ENCODE measurements at regions not wholly inside any gene's neighbourhood (a gene's known extent, or its start where the extent isn't known, plus 50 kb on each side); places are given as distances from the start of the nearest gene placed in this dataset.

DNA sequence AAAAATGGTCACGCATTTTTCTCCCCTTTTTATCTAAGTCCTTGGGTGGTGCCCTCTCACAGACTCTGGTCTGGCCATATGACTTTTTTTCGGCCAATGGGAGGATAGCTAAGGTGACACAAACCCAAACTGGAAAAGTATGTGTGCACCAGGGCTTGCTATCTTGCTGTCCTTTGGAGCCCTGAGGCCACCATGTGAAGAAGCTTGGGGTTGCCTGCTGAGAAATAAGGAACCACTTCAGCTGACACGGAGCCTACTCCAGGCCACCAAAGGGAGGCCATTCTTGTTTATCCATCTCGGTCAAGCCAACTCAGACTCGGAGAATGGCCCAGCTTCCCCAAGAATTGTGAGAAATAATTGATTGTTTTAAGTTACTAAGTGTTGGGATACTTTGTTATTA, 111.4 kb upstream of the ZFHX3 start:
- H3K36me3 ChIP-seq (ENCODE audit: control insufficient read depth in 1 of 2, insufficient read depth in 2 of 2, low read depth in 1 of 2, low read length in 2 of 2) = no peaks in the 10 kb centered on the region
- H3K14ac ChIP-seq (ENCODE audit: low read length in 2 of 2) = no peak overlapping the region
- H3K27ac ChIP-seq (ENCODE audit: low read length, poor library complexity, severe bottlenecking) = no peak overlapping the region
- H2BK5ac ChIP-seq (ENCODE audit: low read depth, low read length, poor library complexity, severe bottlenecking) = no peak overlapping the region
- H4K8ac ChIP-seq (ENCODE audit: low read length) = no peak overlapping the region
- H4K91ac ChIP-seq (ENCODE audit: low read length) = no peak overlapping the region
- H3K27me3 ChIP-seq (ENCODE audit: control insufficient read depth in 1 of 2, insufficient read depth in 1 of 2, low read length in 2 of 2) = no peaks in the 10 kb centered on the region
- H3K4me1 ChIP-seq (ENCODE audit: control insufficient read depth, insufficient read depth, low read depth, low read length) = no peaks in the 10 kb centered on the region
- H2BK120ac ChIP-seq (ENCODE audit: low read depth, low read length) = no peak overlapping the region
- H3K4me3 ChIP-seq (ENCODE audit: insufficient read depth in 1 of 2, low read depth in 1 of 2, low read length in 2 of 2) = no peak overlapping the region
- H3K79me1 ChIP-seq (replicated peaks; ENCODE audit: low read length, poor library complexity, severe bottlenecking) = no peaks in the 10 kb centered on the region
- no peak overlapping the region for H3K4me2 ChIP-seq (ENCODE audit: low read length, poor library complexity, severe bottlenecking)
- H2BK15ac ChIP-seq (ENCODE audit: low read depth, poor library complexity, severe bottlenecking) = no peak overlapping the region
- WGBS = 82% methylated on average over 5 of the region's 5 CpGs
- no peak overlapping the region for H3K18ac ChIP-seq (ENCODE audit: low read depth in 1 of 2, low read length in 2 of 2)
- H3K4ac ChIP-seq (ENCODE audit: low read depth in 1 of 2, low read length in 2 of 2) = no peak overlapping the region
- no peak overlapping the region for H3K23ac ChIP-seq (ENCODE audit: low read length in 2 of 2)
- no peak overlapping the region for H3K9ac ChIP-seq (ENCODE audit: low read length)
- H2AK5ac ChIP-seq (ENCODE audit: low read length, severe bottlenecking) = no peak overlapping the region
- peaks cover 5% of the 10 kb centered on the region for H3K9me3 ChIP-seq (ENCODE audit: control insufficient read depth, low read length)
- no peak overlapping the region for H2BK12ac ChIP-seq (ENCODE audit: low read length in 2 of 2)
- no peak for DNase-seq
- H2AFZ ChIP-seq (ENCODE audit: low read depth, low read length) = no peak overlapping the region

DNA sequence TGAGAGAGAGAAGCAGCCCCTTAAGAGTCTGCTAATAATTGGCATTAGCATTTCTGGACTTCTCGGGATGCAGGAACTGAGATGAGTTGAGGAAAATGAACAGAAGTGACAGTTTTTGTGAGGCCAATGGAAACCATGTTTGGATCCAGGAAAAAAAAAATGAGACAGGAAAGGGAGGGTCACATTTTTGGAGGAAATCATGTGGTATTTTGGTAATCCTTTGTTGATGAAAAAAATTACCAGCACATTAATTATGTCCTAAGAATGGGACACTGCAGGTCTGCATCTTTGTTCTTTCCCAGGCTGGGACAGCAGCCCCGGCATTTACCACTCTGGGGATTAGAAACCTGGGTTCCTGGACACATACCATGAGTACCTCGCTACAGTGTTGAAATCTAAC, 109.9 kb upstream of the ZFHX3 start:
- Histone ChIP-seq H3K14ac (ENCODE audit: low read length in 2 of 2) (no peak overlapping the region), H3K4me3 (ENCODE audit: insufficient read depth in 1 of 2, low read depth in 1 of 2, low read length in 2 of 2) (no peak overlapping the region), H3K4me2 (ENCODE audit: low read length, poor library complexity, severe bottlenecking) (no peak overlapping the region), H2BK5ac (ENCODE audit: low read depth, low read length, poor library complexity, severe bottlenecking) (no peak overlapping the region), H3K18ac (ENCODE audit: low read depth in 1 of 2, low read length in 2 of 2) (no peak overlapping the region), H3K27ac (ENCODE audit: low read length, poor library complexity, severe bottlenecking) (no peak overlapping the region), H4K8ac (ENCODE audit: low read length) (no peak overlapping the region), H3K79me1 (replicated peaks; ENCODE audit: low read length, poor library complexity, severe bottlenecking) (no peaks in the 10 kb centered on the region), H3K36me3 (ENCODE audit: control insufficient read depth in 1 of 2, insufficient read depth in 2 of 2, low read depth in 1 of 2, low read length in 2 of 2) (no peaks in the 10 kb centered on the region), H2BK15ac (ENCODE audit: low read depth, poor library complexity, severe bottlenecking) (no peak overlapping the region), H2AFZ (ENCODE audit: low read depth, low read length) (no peak overlapping the region), H2AK5ac (ENCODE audit: low read length, severe bottlenecking) (no peak overlapping the region), H2BK12ac (ENCODE audit: low read length in 2 of 2) (no peak overlapping the region), H3K9ac (ENCODE audit: low read length) (peak overlapping the region; percentile 51), H2BK120ac (ENCODE audit: low read depth, low read length) (no peak overlapping the region), H3K23ac (ENCODE audit: low read length in 2 of 2) (no peak overlapping the region), H3K4ac (ENCODE audit: low read depth in 1 of 2, low read length in 2 of 2) (no peak overlapping the region), H4K91ac (ENCODE audit: low read length) (no peak overlapping the region), H3K4me1 (ENCODE audit: control insufficient read depth, insufficient read depth, low read depth, low read length) (no peaks in the 10 kb centered on the region), H3K9me3 (ENCODE audit: control insufficient read depth, low read length) (peaks cover 5% of the 10 kb centered on the region), H3K27me3 (ENCODE audit: control insufficient read depth in 1 of 2, insufficient read depth in 1 of 2, low read length in 2 of 2) (no peaks in the 10 kb centered on the region)
- no peak for DNase-seq
- 89% methylated on average over 2 of the region's 3 CpGs for WGBS

DNA sequence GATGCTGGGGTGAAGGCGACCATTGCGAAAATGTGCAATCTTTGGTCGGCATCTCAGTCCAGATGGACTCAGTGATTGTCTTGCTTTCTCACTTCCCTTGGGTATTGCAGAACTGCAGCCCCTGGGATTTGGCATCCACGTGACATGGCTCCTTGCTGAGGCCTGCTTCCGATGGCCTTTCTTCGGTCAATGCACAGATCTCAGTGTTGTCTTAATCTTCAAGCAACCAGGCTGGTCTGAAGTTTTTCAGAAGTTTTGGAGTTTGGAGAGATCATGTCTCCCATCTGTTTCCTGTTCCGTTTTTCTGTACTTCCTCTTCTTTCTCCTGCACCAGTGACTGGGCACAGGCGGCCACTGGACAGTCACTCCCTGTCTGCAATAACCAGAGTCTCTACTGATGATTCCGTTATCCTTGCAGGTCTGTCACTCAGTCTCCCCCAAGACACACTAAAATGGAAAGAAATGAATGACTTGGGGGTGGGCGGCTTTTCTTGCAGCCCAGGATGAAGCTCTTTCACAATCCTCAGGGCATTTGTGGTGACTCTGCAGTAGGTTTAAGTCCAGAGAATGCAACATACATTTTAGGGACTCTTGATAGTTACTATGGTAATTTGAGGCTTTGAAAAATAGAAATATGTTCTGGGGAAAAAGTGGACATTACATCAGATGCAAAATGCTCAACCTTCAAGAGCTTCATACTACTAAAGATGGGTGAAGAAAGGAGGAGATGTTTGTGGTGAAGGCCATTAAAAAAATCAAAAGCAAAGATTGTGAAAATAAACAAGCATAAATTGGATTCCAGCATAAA, 106.3 kb upstream of the ZFHX3 start:
- 93% methylated on average over 9 of the region's 10 CpGs for WGBS
- no peak overlapping the region for H2AFZ ChIP-seq (ENCODE audit: low read depth, low read length)
- H4K8ac ChIP-seq (ENCODE audit: low read length) = no peak overlapping the region
- no peak overlapping the region for H2BK5ac ChIP-seq (ENCODE audit: low read depth, low read length, poor library complexity, severe bottlenecking)
- DNase-seq = no peak
- no peak overlapping the region for H3K18ac ChIP-seq (ENCODE audit: low read depth in 1 of 2, low read length in 2 of 2)
- no peak overlapping the region for H2AK5ac ChIP-seq (ENCODE audit: low read length, severe bottlenecking)
- no peaks in the 10 kb centered on the region for H3K27me3 ChIP-seq (ENCODE audit: control insufficient read depth in 1 of 2, insufficient read depth in 1 of 2, low read length in 2 of 2)
- H3K4me2 ChIP-seq (ENCODE audit: low read length, poor library complexity, severe bottlenecking) = no peak overlapping the region
- no peaks in the 10 kb centered on the region for H3K79me1 ChIP-seq (replicated peaks; ENCODE audit: low read length, poor library complexity, severe bottlenecking)
- H3K9me3 ChIP-seq (ENCODE audit: control insufficient read depth, low read length) = peaks cover 5% of the 10 kb centered on the region
- no peak overlapping the region for H2BK120ac ChIP-seq (ENCODE audit: low read depth, low read length)
- no peaks in the 10 kb centered on the region for H3K4me1 ChIP-seq (ENCODE audit: control insufficient read depth, insufficient read depth, low read depth, low read length)
- H3K14ac ChIP-seq (ENCODE audit: low read length in 2 of 2) = no peak overlapping the region
- no peak overlapping the region for H4K91ac ChIP-seq (ENCODE audit: low read length)
- no peak overlapping the region for H3K9ac ChIP-seq (ENCODE audit: low read length)
- no peaks in the 10 kb centered on the region for H3K36me3 ChIP-seq (ENCODE audit: control insufficient read depth in 1 of 2, insufficient read depth in 2 of 2, low read depth in 1 of 2, low read length in 2 of 2)
- no peak overlapping the region for H3K23ac ChIP-seq (ENCODE audit: low read length in 2 of 2)
- H3K27ac ChIP-seq (ENCODE audit: low read length, poor library complexity, severe bottlenecking) = no peak overlapping the region
- H2BK15ac ChIP-seq (ENCODE audit: low read depth, poor library complexity, severe bottlenecking) = no peak overlapping the region
- H3K4ac ChIP-seq (ENCODE audit: low read depth in 1 of 2, low read length in 2 of 2) = no peak overlapping the region
- H3K4me3 ChIP-seq (ENCODE audit: insufficient read depth in 1 of 2, low read depth in 1 of 2, low read length in 2 of 2) = no peak overlapping the region
- no peak overlapping the region for H2BK12ac ChIP-seq (ENCODE audit: low read length in 2 of 2)

DNA sequence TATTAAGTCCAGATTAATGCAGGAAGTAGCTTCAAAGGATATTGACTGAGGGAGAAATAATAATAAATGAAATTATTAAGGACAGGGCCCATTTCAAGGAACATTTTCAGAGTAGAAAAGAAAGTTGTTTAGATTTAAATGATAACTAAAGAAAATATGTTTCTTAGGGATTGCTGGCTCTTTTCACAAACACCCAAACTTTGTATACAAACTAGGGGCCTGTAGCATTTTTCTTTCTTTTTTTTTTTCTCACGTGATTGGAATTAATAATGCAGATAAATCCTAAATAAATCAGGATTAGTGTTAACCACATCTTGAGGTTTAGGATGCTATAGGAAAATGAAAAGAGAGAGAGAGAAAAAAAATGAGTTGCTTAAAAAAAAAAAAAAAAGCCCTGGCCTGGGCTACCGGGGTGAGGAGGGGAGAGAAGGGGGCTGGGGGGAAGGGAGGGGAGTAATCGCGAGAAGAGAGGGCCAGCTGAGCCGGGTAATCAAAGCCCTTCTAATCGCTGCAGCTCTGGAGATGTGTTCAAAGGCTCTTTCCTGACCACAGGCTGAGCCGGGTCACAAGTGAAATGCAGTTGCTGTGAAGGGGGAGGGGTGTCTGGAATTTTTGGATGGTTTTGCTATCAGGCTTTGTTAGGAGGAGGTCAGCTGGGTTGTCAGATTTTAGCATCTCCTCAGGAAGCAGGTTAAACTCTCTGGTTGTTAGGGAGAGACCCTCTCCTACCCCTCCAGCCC, 104.6 kb upstream of the ZFHX3 start:
- Histone ChIP-seq H2BK15ac (ENCODE audit: low read depth, poor library complexity, severe bottlenecking) (no peak overlapping the region), H3K4ac (ENCODE audit: low read depth in 1 of 2, low read length in 2 of 2) (no peak overlapping the region), H3K27me3 (ENCODE audit: control insufficient read depth in 1 of 2, insufficient read depth in 1 of 2, low read length in 2 of 2) (no peaks in the 10 kb centered on the region), H3K4me2 (ENCODE audit: low read length, poor library complexity, severe bottlenecking) (no peak overlapping the region), H3K9ac (ENCODE audit: low read length) (no peak overlapping the region), H4K91ac (ENCODE audit: low read length) (no peak overlapping the region), H2AFZ (ENCODE audit: low read depth, low read length) (no peak overlapping the region), H3K9me3 (ENCODE audit: control insufficient read depth, low read length) (no peaks in the 10 kb centered on the region), H3K4me1 (ENCODE audit: control insufficient read depth, insufficient read depth, low read depth, low read length) (no peaks in the 10 kb centered on the region), H2BK12ac (ENCODE audit: low read length in 2 of 2) (no peak overlapping the region), H4K8ac (ENCODE audit: low read length) (no peak overlapping the region), H2BK5ac (ENCODE audit: low read depth, low read length, poor library complexity, severe bottlenecking) (no peak overlapping the region), H3K27ac (ENCODE audit: low read length, poor library complexity, severe bottlenecking) (no peak overlapping the region), H3K23ac (ENCODE audit: low read length in 2 of 2) (no peak overlapping the region), H2BK120ac (ENCODE audit: low read depth, low read length) (no peak overlapping the region), H3K18ac (ENCODE audit: low read depth in 1 of 2, low read length in 2 of 2) (no peak overlapping the region), H3K4me3 (ENCODE audit: insufficient read depth in 1 of 2, low read depth in 1 of 2, low read length in 2 of 2) (no peak overlapping the region), H3K79me1 (replicated peaks; ENCODE audit: low read length, poor library complexity, severe bottlenecking) (no peaks in the 10 kb centered on the region), H2AK5ac (ENCODE audit: low read length, severe bottlenecking) (no peak overlapping the region), H3K14ac (ENCODE audit: low read length in 2 of 2) (no peak overlapping the region), H3K36me3 (ENCODE audit: control insufficient read depth in 1 of 2, insufficient read depth in 2 of 2, low read depth in 1 of 2, low read length in 2 of 2) (no peaks in the 10 kb centered on the region)
- WGBS = 4% methylated on average over 6 of the region's 7 CpGs
- DNase-seq = no peak

Measured in mesenchymal stem cell (in vitro differentiated cells and primary cell).